Mucosa of rectum (tissue), 2 donors: ENCODE measurements at regions not wholly inside any gene's neighbourhood (a gene's known extent, or its start where the extent isn't known, plus 50 kb on each side); places are given as distances from the start of the nearest gene placed in this dataset.

Experiments
- H3K27ac ChIP-seq, 2 donors: one replicate each; pipeline ENCODE4 v1.7.0; 2013; ENCODE audit warnings: inconsistent platforms in 2 of 2, low read depth in 2 of 2, low read length in 2 of 2
- H3K27me3 ChIP-seq, 2 donors: one replicate each; pipeline ENCODE4 v1.7.0; 2013; ENCODE audit warnings: low read length in 2 of 2; ENCODE audit not compliant: control insufficient read depth in 2 of 2, insufficient read depth in 2 of 2
- H3K36me3 ChIP-seq, 2 donors: one replicate each; pipeline ENCODE4 v1.7.0; 2013; ENCODE audit warnings: low read length in 2 of 2; ENCODE audit not compliant: control insufficient read depth in 2 of 2, insufficient read depth in 2 of 2
- H3K4me1 ChIP-seq, 2 donors: one replicate each; pipeline ENCODE4 v1.7.0; 2013; ENCODE audit warnings: low read length in 2 of 2, mild to moderate bottlenecking in 1 of 2; ENCODE audit not compliant: control insufficient read depth in 2 of 2, insufficient read depth in 2 of 2
- H3K4me3 ChIP-seq, 2 donors: one replicate each; pipeline ENCODE4 v1.7.0; 2013; ENCODE audit warnings: low read length in 2 of 2
- H3K9ac ChIP-seq, 2 donors: one replicate each; pipeline ENCODE4 v1.7.0; 2013; ENCODE audit warnings: low read length in 2 of 2, low read depth in 1 of 2, mild to moderate bottlenecking in 1 of 2
- H3K9me3 ChIP-seq, 2 donors: one replicate each; pipeline ENCODE4 v1.7.0; 2013; ENCODE audit warnings: low read length in 2 of 2; ENCODE audit not compliant: control insufficient read depth in 2 of 2
- donor health status: healthy.
- donor health status: Normal muscosa, but diverticular disease.

DNA sequence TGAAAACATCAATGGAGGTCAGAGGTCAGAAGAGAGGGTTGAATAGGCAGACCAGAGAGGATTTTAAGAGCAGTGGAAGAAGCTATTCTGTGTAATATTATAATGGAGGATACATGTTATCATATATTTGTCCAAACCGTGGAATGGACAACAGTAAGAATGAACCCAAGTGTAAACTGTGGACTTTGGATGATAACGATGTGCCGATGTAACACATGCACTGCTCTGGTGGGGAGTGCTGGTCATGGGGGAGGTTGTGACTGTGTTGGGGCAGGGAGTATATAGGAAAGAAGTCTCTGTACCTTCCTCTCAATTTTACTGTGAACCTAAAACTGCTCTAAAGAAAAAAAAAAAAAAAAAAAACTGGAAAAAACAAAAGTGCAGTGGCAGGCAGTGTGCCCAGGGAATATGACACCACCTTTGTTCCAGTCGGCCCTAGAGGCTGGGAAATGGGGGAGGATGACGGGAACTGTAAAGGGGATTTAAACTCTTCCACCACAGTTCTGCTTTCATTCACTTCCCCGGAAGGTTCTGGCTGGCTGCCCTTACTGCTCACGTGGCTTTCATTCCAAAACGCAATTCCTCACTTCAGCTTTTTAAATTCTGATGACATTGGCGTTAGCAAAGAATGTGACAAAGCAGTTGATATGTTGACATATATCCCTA is 113.7 kb upstream of the ANKRD1 start:
- H3K27ac ChIP-seq = no peak overlapping the region

GRCh38 chr10:91035650-91036292 is 114.9 kb upstream of the ANKRD1 start:
- H3K27me3 ChIP-seq = no peaks in the 10 kb centered on the region
- H3K9me3 ChIP-seq = no peaks in the 10 kb centered on the region
- no peak overlapping the region for H3K27ac ChIP-seq
- no peak overlapping the region for H3K4me3 ChIP-seq
- no peaks in the 10 kb centered on the region for H3K4me1 ChIP-seq
- H3K9ac ChIP-seq = no peak overlapping the region
- H3K36me3 ChIP-seq = no peaks in the 10 kb centered on the region

More for the DNA sequence above, 113.7 kb upstream of the ANKRD1 start:
- Histone ChIP-seq H3K4me1 (no peaks in the 10 kb centered on the region), H3K27me3 (no peaks in the 10 kb centered on the region), H3K9me3 (no peaks in the 10 kb centered on the region), H3K36me3 (no peaks in the 10 kb centered on the region), H3K9ac (no peak overlapping the region), H3K4me3 (no peak overlapping the region)

DNA sequence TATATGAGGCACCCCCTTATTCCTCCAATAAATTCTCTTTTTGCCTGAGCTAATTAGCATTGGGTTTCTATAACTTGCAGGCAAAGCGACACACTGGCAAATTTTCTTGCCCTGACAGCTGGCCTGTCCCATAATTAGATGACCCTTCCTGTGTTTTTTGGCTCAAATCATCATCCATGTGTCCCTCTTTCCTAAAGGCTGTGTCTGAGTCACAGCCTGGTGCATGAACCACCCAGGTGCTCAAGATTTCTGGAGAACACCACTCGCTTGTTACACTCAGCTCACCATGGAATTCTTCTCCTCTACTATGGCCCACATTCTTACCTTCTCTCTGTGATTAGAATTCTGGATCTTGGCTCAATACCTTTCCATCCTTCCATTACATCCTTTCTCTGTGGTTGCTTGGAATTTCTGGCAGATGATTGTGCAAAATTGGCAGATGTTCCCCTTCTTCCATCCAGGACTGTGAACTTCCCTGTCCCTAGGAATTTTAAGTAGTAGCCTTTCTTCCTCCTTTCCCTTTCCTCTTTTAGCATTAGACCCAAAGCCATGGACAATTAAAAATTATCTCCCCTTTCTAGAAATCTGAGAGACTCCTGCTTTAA is 116.0 kb upstream of the ANKRD1 start:
- no peaks in the 10 kb centered on the region for H3K4me1 ChIP-seq
- H3K36me3 ChIP-seq = no peaks in the 10 kb centered on the region
- no peaks in the 10 kb centered on the region for H3K9me3 ChIP-seq
- H3K27ac ChIP-seq = no peak overlapping the region
- no peaks in the 10 kb centered on the region for H3K27me3 ChIP-seq
- H3K4me3 ChIP-seq = no peak overlapping the region
- no peak overlapping the region for H3K9ac ChIP-seq

DNA sequence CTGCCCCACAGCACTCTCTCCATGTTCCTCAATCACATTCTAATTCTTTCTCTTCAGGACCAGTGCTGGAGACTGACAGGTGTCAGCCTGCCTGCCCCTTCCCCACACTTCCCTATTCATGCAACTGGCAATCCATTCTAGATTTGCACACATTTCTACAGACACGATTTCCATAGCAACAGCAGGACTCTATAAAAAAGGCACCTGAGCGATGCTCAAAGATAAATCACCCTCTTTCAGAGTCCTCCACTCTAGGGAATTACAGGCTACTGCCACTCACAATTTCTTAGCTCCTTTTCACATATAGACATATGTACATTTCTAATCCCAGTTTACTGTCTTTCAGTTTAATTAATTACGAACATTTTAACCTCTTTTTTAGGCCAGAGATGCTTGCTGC is 118.1 kb upstream of the ANKRD1 start:
- H3K27ac ChIP-seq = no peak overlapping the region
- H3K4me3 ChIP-seq = no peak overlapping the region
- no peaks in the 10 kb centered on the region for H3K36me3 ChIP-seq
- no peak overlapping the region for H3K9ac ChIP-seq
- H3K27me3 ChIP-seq = no peaks in the 10 kb centered on the region
- no peaks in the 10 kb centered on the region for H3K4me1 ChIP-seq
- H3K9me3 ChIP-seq = no peaks in the 10 kb centered on the region

DNA sequence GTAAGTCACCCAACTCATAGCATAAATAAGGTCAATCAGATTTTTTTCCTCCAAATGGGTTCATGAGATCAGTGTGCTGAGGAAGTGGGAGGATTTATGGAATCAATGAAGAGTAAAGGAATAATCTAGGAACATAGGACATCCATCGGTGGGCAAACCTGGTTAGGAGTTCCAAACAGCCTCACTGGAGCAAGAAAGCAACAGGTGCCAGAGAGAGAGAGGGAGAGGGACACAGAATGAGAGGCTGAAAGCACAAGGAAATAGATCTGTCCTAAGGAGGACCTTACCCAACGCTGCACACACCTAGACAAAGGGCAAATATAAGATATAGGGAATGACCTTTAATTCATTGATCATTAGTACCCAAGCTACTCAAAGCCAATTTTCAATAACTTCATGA is 119.5 kb upstream of the ANKRD1 start:
- Histone ChIP-seq H3K4me1 (no peaks in the 10 kb centered on the region), H3K36me3 (no peaks in the 10 kb centered on the region), H3K27ac (no peak overlapping the region), H3K9ac (no peak overlapping the region), H3K27me3 (no peaks in the 10 kb centered on the region), H3K9me3 (no peaks in the 10 kb centered on the region), H3K4me3 (no peak overlapping the region)

GRCh38 chr10:91042069-91042468 is 121.2 kb upstream of the ANKRD1 start:
- H3K36me3 ChIP-seq = no peaks in the 10 kb centered on the region
- H3K9me3 ChIP-seq = no peaks in the 10 kb centered on the region
- H3K27ac ChIP-seq = no peak overlapping the region
- no peak overlapping the region for H3K9ac ChIP-seq
- H3K4me3 ChIP-seq = no peak overlapping the region
- no peaks in the 10 kb centered on the region for H3K4me1 ChIP-seq
- H3K27me3 ChIP-seq = no peaks in the 10 kb centered on the region

GRCh38 chr10:91043173-91043910 is 122.5 kb upstream of the ANKRD1 start:
- Histone ChIP-seq H3K36me3 (no peaks in the 10 kb centered on the region), H3K9me3 (no peaks in the 10 kb centered on the region), H3K27me3 (peaks cover 0 to 2% of the 10 kb centered on the region in 2 donors), H3K27ac (no peak overlapping the region), H3K4me1 (no peaks in the 10 kb centered on the region), H3K4me3 (no peak overlapping the region), H3K9ac (no peak overlapping the region)

GRCh38 chr10:91046869-91047268 is 126.0 kb upstream of the ANKRD1 start:
- no peak overlapping the region for H3K4me3 ChIP-seq
- H3K9me3 ChIP-seq = no peaks in the 10 kb centered on the region
- no peak overlapping the region for H3K9ac ChIP-seq
- H3K36me3 ChIP-seq = no peaks in the 10 kb centered on the region
- no peak overlapping the region for H3K27ac ChIP-seq
- no peaks in the 10 kb centered on the region for H3K4me1 ChIP-seq
- H3K27me3 ChIP-seq = peaks cover 0 to 2% of the 10 kb centered on the region in 2 donors

DNA sequence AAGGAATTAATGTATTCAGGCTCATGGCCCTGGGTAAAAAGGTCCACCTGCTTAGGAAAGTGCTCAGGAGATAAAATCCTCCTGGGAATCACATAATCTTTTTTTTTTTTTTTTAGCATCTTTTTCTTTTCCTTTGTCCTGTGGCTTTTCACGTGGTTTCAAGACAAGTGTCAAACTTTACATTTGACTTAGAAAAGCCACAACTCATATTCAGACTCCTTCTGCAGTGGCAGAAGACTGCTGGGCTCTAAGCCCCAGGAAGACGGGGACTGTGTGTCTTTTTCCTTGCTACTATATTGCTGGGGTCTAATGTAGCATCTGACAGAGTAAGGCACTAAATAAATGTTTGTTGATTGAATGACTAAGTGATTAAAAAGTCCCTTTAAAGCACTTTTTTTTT is 127.5 kb upstream of the ANKRD1 start:
- Histone ChIP-seq H3K27ac (no peak overlapping the region), H3K9ac (no peak overlapping the region), H3K4me1 (no peaks in the 10 kb centered on the region), H3K36me3 (no peaks in the 10 kb centered on the region), H3K9me3 (no peaks in the 10 kb centered on the region), H3K27me3 (peaks cover 0 to 2% of the 10 kb centered on the region in 2 donors), H3K4me3 (no peak overlapping the region)
